GM21526 (cell line): ENCODE measurements at regions not wholly inside any gene's neighbourhood (a gene's known extent, or its start where the extent isn't known, plus 50 kb on each side); places are given as distances from the start of the nearest gene placed in this dataset.
"Not testable (repeated sequence)": the region's sequence is repeated elsewhere in the genome, so short reads cannot be mapped to it uniquely, and the experiment has no call there.

Experiments
- ATAC-seq: cut with Tn5 transposase; IDR thresholded peaks from one replicate; pipeline ENCODE4 v1.9.1; 2021; ENCODE audit warnings: moderate library complexity; ENCODE audit not compliant: unreplicated experiment, low FRiP score

DNA sequence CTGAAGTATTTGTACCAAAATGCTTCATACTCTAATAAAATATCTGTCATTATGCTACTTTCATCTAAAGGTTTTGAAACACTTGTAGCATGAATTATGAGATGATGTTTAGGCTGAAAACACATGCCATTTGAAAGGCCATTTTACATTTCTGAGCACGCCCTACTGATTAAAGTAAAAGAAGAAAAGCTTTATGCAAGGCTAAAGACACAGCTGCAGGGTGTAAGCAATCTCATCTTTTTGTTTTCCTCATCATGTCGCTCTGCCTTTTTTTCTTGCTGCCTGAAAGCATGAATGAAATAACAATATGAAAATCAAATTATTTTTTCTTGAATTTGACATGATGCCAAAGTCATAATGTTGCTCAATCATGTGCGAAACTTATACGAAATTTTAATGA is 148.6 kb upstream of the ARG1 start:
- ATAC-seq: no peak

GRCh38 chr6:131427434-131428058 is 145.5 kb upstream of the ARG1 start:
- ATAC-seq: no peak

DNA sequence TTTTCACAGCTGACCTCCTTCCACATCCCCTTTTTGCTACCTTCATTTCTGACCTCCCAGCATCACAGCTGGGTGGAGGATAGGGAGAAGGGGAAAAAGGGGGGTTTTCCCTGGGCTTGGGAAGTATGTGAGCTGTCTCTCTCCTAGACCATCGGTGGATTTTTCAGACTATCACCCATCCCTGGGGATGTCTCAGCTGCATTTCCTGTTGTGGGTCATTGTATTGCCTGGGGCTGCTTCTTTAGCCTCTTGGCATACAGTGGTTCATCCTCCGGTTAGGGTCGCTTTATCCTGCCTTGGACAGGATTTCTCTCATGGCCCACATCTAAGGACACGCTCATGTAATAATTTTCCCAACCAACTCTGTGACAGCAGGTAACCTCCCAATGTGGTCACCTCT is 142.5 kb upstream of the ARG1 start:
- no peak for ATAC-seq

DNA sequence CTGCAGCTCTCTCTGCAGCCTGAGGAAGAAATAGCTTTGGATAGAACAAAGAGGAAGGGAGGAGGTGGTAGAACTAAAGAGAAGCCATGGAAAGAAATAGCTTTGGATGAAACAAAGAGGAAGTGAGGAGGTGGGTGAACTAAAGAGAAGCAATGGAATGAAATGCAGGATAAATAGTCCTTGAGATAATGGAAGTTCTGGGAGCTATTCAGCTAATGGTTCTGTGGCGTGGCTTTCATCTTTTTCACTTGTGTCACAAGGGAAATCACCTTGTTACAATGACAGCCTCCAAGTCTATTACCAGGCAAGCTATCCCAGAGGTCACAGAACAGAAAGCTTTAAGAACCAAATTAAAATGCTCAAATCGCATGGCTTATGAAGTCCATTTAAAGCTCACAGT is 141.3 kb upstream of the ARG1 start:
- ATAC-seq: no peak

GRCh38 chr6:131433927-131434326 is 139.1 kb upstream of the ARG1 start:
- ATAC-seq: no peak

DNA sequence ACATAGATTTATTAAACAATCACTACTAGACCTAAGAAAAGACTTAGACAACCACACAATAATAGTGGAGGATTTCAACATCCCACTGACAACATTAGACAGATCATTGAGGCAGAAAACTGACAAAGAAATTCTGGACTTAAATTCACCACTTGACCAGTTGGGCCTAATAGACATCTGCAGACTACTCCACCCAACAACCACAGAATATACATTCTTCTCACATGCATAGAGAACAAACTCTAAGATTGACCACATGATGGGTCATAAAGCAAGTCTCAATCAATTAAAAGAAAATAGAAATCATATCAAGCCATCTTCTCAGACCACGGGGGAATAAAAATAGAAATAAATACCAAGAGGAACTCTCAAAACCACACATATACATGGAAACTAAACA is 136.7 kb upstream of the ARG1 start:
- ATAC-seq: no peak

DNA sequence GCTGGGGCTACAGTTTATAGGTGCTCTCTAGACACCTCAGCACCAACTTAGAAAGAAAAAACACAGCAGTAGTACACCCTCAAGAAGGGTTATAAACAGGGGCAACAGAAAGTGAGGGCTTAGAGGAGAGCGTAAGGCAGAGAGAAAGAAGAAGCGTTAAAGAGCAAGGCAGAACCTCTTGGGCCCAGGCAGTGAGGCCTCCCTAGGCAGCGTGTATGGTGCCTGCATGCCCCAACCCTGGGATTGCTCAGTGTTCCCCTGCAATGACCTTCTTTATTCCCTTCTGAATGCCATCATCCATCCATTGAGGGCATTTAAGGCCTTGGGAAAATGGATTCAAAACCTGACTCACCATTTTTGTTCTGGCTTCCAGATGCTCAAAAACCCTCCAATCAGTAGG is 130.0 kb upstream of the ARG1 start:
- ATAC-seq: no peak

DNA sequence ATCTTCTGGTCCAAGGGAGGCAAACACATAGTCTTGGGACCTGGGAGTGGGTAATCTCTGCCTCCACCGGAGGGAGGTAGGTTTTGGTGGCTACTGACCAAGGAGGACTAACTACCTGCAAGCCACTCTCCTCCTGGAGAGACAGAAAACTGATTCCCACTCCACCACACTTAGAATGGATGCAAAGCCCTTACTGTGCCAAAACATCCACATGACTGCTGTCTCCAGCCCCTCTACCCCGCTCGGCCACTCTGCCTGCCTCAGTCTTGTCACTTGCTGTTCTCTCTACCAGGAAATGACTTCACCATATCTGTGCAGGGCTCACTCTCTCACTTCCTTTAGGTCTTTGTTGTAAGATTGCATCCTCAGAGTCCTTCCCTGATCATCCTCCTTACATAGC is 129.5 kb upstream of the ARG1 start:
- no peak for ATAC-seq

DNA sequence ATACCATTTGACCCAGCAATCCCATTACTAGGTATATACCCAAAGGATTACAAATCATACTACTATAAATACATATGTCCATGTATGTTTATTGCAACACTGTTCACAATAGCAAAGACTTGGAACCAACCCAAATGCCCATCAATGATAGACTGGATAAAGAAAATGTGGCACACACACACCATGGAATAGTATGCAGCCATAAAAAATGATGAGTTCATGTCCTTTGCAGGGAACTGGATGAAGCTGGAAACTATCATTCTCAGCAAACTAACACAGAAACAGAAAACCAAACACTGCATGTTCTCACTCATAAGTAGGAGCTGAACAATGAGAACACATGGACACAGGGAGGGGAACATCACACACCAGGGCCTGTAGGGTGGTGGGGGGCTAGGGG is 127.7 kb upstream of the ARG1 start:
- ATAC-seq: not testable (repeated sequence)

DNA sequence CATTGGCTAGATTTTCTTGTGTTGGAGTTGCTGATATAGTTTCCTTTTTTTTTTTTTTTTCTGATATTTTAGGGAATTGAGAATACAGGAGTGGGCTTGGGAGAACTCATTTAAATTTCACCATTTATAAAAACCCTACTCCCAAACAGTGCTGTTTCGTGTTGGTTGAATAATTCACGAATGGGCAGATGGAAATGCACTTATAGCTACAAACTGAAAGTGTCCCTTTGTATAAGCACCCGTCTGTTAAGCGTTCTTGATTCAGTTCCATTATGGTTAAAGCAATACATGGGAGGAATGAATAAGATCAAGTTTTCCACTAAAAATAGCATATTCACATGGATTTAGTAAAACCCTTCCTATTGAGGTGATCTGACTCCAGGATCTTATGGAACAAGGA is 122.2 kb upstream of the ARG1 start:
- no peak for ATAC-seq

DNA sequence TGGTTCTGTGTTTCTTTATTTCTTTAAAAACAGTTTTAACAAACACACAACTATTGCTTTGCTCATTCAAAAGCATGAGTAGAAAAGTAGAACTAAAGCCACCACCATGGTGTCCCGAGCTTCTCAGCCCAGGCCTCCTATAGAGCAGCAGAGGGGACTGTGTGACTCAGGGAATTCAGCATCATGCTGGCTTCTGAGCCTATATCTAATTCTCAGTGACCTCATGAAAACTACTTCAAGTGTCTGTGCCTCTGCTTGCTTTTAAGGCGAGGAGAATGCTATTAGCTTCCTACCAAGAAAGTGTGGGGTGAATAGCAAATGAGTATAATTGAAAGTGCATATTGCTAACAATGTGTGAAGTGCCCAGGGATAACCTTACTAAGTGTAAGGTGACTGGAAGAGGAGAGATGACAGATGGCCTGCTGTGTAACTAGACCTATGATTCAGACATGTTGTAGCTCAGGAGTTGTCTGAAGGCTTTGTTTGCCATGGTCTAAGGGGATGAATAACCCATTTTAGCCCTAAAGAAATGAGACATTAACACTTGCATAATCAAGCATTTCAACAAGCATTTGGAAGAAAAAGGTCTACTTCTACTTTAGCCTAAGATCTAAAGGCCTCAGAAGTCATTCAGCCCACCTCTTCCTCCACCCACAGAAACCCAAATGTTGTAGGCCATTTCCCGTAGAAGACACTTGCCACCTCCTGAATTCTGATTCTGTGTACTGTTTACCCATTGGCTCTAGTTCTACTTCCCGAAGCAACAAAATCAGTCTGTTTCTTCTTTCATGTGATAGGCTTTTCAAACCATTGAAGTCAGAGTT is 121.5 kb upstream of the ARG1 start:
- no peak for ATAC-seq

DNA sequence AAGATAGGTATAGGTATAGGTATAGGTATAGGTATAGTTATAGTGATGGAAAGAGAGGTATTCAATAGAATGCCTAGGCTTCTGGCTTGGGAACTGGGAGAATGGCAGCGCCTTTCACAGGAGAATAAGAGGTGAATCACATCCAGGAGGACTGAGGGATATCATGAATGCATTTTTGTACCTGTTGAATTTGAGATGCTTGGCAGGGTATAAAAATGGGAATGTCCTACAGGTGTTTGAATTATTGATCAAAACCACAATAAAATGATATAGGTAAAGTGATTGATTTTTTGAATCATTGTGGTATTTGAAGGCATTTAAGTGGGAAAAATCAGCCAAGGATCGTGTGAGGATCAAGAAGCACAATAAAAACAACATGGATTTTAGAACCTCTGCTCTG is 119.2 kb upstream of the ARG1 start:
- no peak for ATAC-seq

DNA sequence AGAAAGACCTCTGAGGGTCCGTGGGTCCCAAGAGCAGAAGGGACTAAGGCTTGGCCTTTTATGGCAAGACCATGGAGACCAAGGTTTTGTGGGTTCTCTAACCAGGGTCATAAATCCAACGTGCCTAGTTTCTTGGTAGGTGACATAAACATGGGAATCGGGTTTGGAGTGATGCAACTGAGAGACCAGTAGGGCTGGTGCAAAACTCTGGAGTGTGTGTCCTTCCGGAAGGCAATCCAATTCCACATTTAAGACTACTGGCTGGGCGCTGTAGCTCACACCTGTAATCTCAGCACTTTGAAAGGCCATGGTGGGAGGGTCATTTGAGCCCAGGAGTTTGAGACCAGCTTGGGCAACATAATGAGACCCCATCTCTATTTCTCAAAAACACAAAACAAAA is 116.5 kb upstream of the ARG1 start:
- ATAC-seq: no peak

GRCh38 chr6:131459005-131459404 is 114.0 kb upstream of the ARG1 start:
- no peak for ATAC-seq

- no peak for ATAC-seq
These were observed 112.4 kb upstream of the ARG1 start for GRCh38 chr6:131460614-131461000.

DNA sequence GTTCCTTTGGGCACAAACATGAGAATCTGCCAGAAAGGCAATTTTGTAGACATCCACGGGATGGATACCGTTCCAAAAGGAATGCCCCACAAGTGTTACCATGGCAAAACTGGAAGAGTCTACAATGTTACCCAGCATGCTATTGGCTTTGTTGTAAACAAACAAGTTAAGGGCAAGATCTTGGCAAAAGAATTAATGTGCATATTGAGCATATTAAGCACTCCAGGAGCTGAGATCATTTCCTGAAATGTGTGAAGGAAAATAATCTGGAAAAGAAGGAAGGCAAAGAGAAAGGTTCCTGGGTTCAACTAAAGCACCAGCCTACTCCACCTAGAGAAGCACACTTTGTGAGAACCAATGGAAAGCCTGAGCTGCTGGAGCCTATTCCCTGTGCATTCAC is 103.9 kb upstream of the ARG1 start:
- ATAC-seq: no peak

DNA sequence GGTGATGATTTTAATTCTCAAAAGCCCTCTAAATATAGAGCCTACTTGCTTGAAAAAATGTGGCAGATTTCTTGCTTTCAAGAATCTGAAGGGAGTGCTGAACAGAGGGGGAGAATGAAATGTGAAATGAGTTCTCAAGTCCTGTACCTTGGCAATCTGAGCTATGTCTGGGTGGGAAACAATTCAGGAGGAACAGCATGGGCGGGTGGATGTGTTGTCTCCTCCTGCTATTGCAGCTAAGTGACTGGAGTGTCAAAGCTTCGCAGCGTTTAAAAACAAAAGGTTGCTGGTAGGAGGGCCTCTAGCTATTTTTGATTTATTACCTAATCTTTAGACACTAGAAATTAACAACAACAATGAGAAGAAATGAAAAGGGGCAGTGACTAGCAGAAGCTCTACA is 102.5 kb upstream of the ARG1 start:
- no peak for ATAC-seq

GRCh38 chr6:131471331-131471730 is 101.7 kb upstream of the ARG1 start:
- no peak for ATAC-seq

- not testable (repeated sequence) for ATAC-seq
These were observed 99.7 kb upstream of the ARG1 start for GRCh38 chr6:131473303-131473702.

DNA sequence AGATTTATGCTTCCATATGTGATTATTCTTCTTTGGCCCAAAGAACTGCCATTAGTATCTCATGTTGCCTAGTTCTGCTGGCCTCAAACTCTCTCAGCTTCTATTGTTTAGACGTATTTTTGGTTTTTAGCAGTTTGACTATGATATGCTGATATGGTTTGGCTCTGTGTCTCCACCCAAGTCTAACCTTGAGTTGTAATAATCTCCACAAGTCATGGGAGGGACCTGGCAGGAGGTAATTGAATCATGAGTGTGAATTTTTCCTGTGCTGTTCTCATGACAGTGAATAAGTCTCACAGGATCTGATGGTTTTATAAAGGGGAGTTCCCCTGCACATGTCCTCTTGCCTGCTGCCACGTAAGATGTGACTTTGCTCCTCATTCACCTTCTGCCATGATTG is 96.7 kb upstream of the ARG1 start:
- no peak for ATAC-seq

DNA sequence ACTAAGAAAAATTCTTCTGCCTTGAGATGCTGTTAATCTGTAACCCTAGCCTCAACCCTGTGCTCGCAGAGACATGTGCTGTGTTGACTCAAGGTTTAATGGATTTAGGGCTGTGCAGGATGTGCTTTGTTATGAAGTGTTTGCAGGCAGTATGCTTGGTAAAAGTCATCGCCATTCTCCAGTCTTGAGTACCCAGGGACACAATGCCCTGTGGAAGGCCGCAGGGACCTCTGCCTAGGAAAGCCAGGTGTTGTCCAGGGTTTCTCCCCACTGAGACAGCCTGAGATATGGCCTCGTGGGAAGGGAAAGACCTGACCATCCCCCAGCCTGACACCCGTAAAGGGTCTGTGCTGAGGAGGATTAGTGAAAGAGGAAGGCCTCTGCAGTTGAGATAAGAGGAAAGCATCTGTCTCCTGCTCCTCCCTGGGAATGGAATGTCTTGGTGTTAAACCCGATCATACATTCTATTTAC is 94.2 kb upstream of the ARG1 start:
- ATAC-seq: not testable (repeated sequence)

- ATAC-seq: no peak
These were observed 86.4 kb upstream of the ARG1 start for GRCh38 chr6:131486608-131487007.
